GM10266 (cell line): ENCODE measurements at regions not wholly inside any gene's neighbourhood (a gene's known extent, or its start where the extent isn't known, plus 50 kb on each side); places are given as distances from the start of the nearest gene placed in this dataset.

ENCODE experiments used
- DNase-seq: peaks from one replicate; pipeline ENCODE4 v3.0.0; 2012; ENCODE audit errors: extremely low spot score
- TF ChIP-seq, protein P1 (sequence below): IDR thresholded peaks from 2 replicates; pipeline ENCODE4 v1.5.1; 2012; ENCODE audit warnings: mild to moderate bottlenecking, low read depth; ENCODE audit not compliant: control insufficient read depth, insufficient read depth; ENCODE audit errors: missing control alignments

DNA sequence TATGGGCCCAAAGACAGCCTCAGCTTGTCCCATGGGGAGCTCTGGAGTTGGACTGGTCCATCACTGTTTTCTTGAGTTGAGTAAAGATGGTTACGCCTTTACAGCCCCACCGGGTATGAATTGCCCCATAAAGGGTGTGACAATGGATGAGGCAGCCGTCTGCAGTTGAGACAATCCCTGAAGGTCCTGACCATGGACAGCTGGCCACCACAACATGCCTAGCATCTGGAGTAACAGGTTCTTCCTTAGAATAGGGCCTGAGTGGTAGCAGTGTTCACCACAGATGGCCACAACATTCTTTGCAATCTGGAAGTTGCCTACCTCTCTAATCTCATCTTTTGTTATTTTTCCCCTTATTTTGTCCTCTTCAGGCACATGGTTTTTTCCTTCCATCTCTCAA is 51.5 kb upstream of the HS3ST2 start:
- TF ChIP-seq, protein P1, sequence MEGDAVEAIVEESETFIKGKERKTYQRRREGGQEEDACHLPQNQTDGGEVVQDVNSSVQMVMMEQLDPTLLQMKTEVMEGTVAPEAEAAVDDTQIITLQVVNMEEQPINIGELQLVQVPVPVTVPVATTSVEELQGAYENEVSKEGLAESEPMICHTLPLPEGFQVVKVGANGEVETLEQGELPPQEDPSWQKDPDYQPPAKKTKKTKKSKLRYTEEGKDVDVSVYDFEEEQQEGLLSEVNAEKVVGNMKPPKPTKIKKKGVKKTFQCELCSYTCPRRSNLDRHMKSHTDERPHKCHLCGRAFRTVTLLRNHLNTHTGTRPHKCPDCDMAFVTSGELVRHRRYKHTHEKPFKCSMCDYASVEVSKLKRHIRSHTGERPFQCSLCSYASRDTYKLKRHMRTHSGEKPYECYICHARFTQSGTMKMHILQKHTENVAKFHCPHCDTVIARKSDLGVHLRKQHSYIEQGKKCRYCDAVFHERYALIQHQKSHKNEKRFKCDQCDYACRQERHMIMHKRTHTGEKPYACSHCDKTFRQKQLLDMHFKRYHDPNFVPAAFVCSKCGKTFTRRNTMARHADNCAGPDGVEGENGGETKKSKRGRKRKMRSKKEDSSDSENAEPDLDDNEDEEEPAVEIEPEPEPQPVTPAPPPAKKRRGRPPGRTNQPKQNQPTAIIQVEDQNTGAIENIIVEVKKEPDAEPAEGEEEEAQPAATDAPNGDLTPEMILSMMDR = no peak
- no peak for DNase-seq

DNA sequence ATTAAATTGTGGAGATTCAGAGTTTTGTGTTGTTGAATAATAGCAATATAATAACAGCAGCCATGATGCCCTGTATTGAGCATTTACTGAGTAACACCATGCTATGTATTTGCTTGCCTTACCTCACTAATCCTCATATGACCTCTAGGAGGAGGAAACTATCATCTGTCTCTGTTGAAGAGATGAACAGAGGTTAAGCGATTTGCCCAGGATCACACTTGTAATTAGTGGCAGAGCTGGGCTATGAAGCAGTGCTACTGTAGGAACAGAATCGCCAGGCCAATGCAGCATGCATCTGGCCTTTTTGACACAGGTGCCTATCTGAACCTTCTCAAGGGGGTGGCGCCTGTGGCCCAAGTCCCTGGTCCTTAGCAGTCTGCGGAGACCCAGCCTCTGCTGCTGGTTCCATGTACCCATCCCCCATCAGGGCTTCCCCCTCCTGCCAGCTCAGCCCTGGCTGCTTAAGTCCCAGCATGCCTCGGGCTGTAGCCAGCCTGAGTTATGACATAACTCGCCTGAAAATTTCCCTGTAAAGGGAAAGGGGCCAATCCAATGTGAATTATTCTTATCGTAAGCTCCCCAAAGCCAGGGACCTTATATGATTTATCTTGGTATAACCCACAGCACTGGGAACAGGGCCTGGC is 50.4 kb upstream of the HS3ST2 start:
- TF ChIP-seq, protein P1 = no peak
- DNase-seq = no peak
